ENCODE measurements at regions not wholly inside any gene's neighbourhood (a gene's known extent, or its start where the extent isn't known, plus 50 kb on each side); places are given as distances from the start of the nearest gene placed in this dataset.

GRCh38 chr14:94682061-94682516 is 69.9 kb downstream of the SERPINA3 start:
- Histone ChIP-seq H3K4me1 (ENCODE audit: control insufficient read depth, low read length) (no peaks in the 10 kb centered on the region), H3K9me3 (ENCODE audit: control insufficient read depth, insufficient read depth, low read length) (no peaks in the 10 kb centered on the region), H3K9me2 (replicated peaks; ENCODE audit: control insufficient read depth, low read length) (no peaks in the 10 kb centered on the region), H3K4me3 (ENCODE audit: low read length) (no peak overlapping the region), H4K20me1 (ENCODE audit: control insufficient read depth, insufficient read depth, low read depth, low read length) (no peaks in the 10 kb centered on the region), H3K27ac (ENCODE audit: low read depth, low read length) (no peak overlapping the region), H3K79me2 (ENCODE audit: control insufficient read depth, low read length) (no peaks in the 10 kb centered on the region), H3K4me2 (ENCODE audit: low read length) (no peak overlapping the region), H3K36me3 (ENCODE audit: control insufficient read depth, low read length) (no peaks in the 10 kb centered on the region), H3K27me3 (ENCODE audit: control insufficient read depth, low read length) (no peaks in the 10 kb centered on the region), H3F3A (ENCODE audit: control insufficient read depth, insufficient read depth) (no peaks in the 10 kb centered on the region)
- TF ChIP-seq CTCF (IDR thresholded peaks at IDR 0.05; ENCODE audit: low read depth, low read length, poor library complexity, severe bottlenecking) (no peak), EZH2phosphoT487 (IDR thresholded peaks at IDR 0.05; ENCODE audit: borderline replicate concordance, low read length) (no peak)

GRCh38 chr14:94681300-94682060 is 69.3 kb downstream of the SERPINA3 start:
- Histone ChIP-seq H3K9me3 (ENCODE audit: control insufficient read depth, insufficient read depth, low read length) (no peaks in the 10 kb centered on the region), H3K9me2 (replicated peaks; ENCODE audit: control insufficient read depth, low read length) (no peaks in the 10 kb centered on the region), H3K4me3 (ENCODE audit: low read length) (no peak overlapping the region), H3K79me2 (ENCODE audit: control insufficient read depth, low read length) (no peaks in the 10 kb centered on the region), H3K4me2 (ENCODE audit: low read length) (no peak overlapping the region), H3K27ac (ENCODE audit: low read depth, low read length) (no peak overlapping the region), H3K36me3 (ENCODE audit: control insufficient read depth, low read length) (no peaks in the 10 kb centered on the region), H3K4me1 (ENCODE audit: control insufficient read depth, low read length) (no peaks in the 10 kb centered on the region), H3K27me3 (ENCODE audit: control insufficient read depth, low read length) (no peaks in the 10 kb centered on the region), H4K20me1 (ENCODE audit: control insufficient read depth, insufficient read depth, low read depth, low read length) (no peaks in the 10 kb centered on the region), H3F3A (ENCODE audit: control insufficient read depth, insufficient read depth) (no peaks in the 10 kb centered on the region)
- TF ChIP-seq EZH2phosphoT487 (IDR thresholded peaks at IDR 0.05; ENCODE audit: borderline replicate concordance, low read length) (no peak), CTCF (IDR thresholded peaks at IDR 0.05; ENCODE audit: low read depth, low read length, poor library complexity, severe bottlenecking) (peak; percentile 60)

- no peak for TF ChIP-seq EZH2phosphoT487 (IDR thresholded peaks at IDR 0.05; ENCODE audit: borderline replicate concordance, low read length)
- no peak for TF ChIP-seq CTCF (IDR thresholded peaks at IDR 0.05; ENCODE audit: low read depth, low read length, poor library complexity, severe bottlenecking)
- no peaks in the 10 kb centered on the region for H3K36me3 ChIP-seq (ENCODE audit: control insufficient read depth, low read length)
- no peaks in the 10 kb centered on the region for H3K4me1 ChIP-seq (ENCODE audit: control insufficient read depth, low read length)
- no peaks in the 10 kb centered on the region for H3F3A ChIP-seq (ENCODE audit: control insufficient read depth, insufficient read depth)
- no peak overlapping the region for H3K27ac ChIP-seq (ENCODE audit: low read depth, low read length)
- no peaks in the 10 kb centered on the region for H3K79me2 ChIP-seq (ENCODE audit: control insufficient read depth, low read length)
- no peaks in the 10 kb centered on the region for H3K27me3 ChIP-seq (ENCODE audit: control insufficient read depth, low read length)
- H3K9me2 ChIP-seq (replicated peaks; ENCODE audit: control insufficient read depth, low read length) = no peaks in the 10 kb centered on the region
- no peaks in the 10 kb centered on the region for H4K20me1 ChIP-seq (ENCODE audit: control insufficient read depth, insufficient read depth, low read depth, low read length)
- H3K4me3 ChIP-seq (ENCODE audit: low read length) = no peak overlapping the region
- H3K4me2 ChIP-seq (ENCODE audit: low read length) = no peak overlapping the region
- H3K9me3 ChIP-seq (ENCODE audit: control insufficient read depth, insufficient read depth, low read length) = no peaks in the 10 kb centered on the region
These were observed 68.7 kb downstream of the SERPINA3 start for GRCh38 chr14:94680862-94681288.
